SU-DHL-6 (cell line): ENCODE measurements at regions not wholly inside any gene's neighbourhood (a gene's known extent, or its start where the extent isn't known, plus 50 kb on each side); places are given as distances from the start of the nearest gene placed in this dataset.

Source experiments
- H2AFZ ChIP-seq: fragments of 200-600 bp; sonication (generic); 2 replicates; pipeline ENCODE4 v1.6.1; 2014; ENCODE audit warnings: low read depth, mild to moderate bottlenecking, moderate library complexity, mixed read lengths, antibody characterized with exemption, low read length; ENCODE audit not compliant: severe bottlenecking
- H3F3A ChIP-seq: fragments of 200-600 bp; shearing (Covaris generic); 2 replicates; pipeline ENCODE4 v1.6.0; 2016; ENCODE audit warnings: antibody characterized with exemption, mild to moderate bottlenecking; ENCODE audit not compliant: insufficient read depth
- H3K27ac ChIP-seq: fragments of 200-600 bp; sonication (generic); 2 replicates; pipeline ENCODE4 v1.5.1; 2016; ENCODE audit warnings: low read depth, mild to moderate bottlenecking, low read length, moderate library complexity, mixed read lengths
- H3K27me3 ChIP-seq: fragments of 200-600 bp; sonication (generic), shearing (Covaris generic); 2 replicates; pipeline ENCODE4 v1.6.0; 2014; ENCODE audit warnings: mild to moderate bottlenecking, low read length
- H3K36me3 ChIP-seq: fragments of 200-600 bp; sonication (generic); 2 replicates; pipeline ENCODE4 v1.6.1; 2014; ENCODE audit warnings: mild to moderate bottlenecking, low read length, mixed read lengths
- H3K4me2 ChIP-seq: fragments of 300-600, 200-600 bp; shearing (Covaris generic), sonication (generic); 2 replicates; pipeline ENCODE4 v1.6.0; 2014; ENCODE audit warnings: low read length, low read depth, mild to moderate bottlenecking; ENCODE audit not compliant: poor library complexity, severe bottlenecking
- H3K4me3 ChIP-seq: fragments of 200-600 bp; sonication (generic); 2 replicates; pipeline ENCODE4 v1.5.1; 2014; ENCODE audit warnings: antibody characterized with exemption, low read length, mild to moderate bottlenecking, mixed read lengths; ENCODE audit not compliant: insufficient read depth, poor library complexity, severe bottlenecking
- H3K79me2 ChIP-seq: fragments of 200-600 bp; sonication (generic); 2 replicates; pipeline ENCODE4 v1.6.1; 2014; ENCODE audit warnings: mild to moderate bottlenecking, low read length, moderate library complexity; ENCODE audit not compliant: insufficient read depth
- H3K9ac ChIP-seq: fragments of 200-600 bp; sonication (generic); 2 replicates; pipeline ENCODE4 v1.7.0; 2014; ENCODE audit warnings: mild to moderate bottlenecking, low read length
- H3K9me2 ChIP-seq: fragments of 200-600 bp; sonication (generic); replicated peaks from 2 replicates; pipeline ENCODE4 v1.6.1; 2014; ENCODE audit warnings: low read length; ENCODE audit not compliant: insufficient read depth
- H3K9me3 ChIP-seq: fragments of 200-600 bp; sonication (generic); 2 replicates; pipeline ENCODE4 v1.6.1; 2014; ENCODE audit warnings: low read length, mixed read lengths; ENCODE audit not compliant: insufficient read depth
- H4K20me1 ChIP-seq: fragments of 200-600 bp; sonication (generic); 2 replicates; pipeline ENCODE4 v1.6.1; 2014; ENCODE audit warnings: low read depth, mild to moderate bottlenecking, antibody characterized with exemption, low read length, moderate library complexity, mixed read lengths
- CTCF ChIP-seq: fragments of 200-600 bp; sonication (generic); IDR thresholded peaks from one replicate; pipeline ENCODE4 v1.5.1; 2017; ENCODE audit warnings: antibody characterized with exemption, mild to moderate bottlenecking, low read length, moderate library complexity; ENCODE audit not compliant: insufficient read depth, poor library complexity, severe bottlenecking
- EZH2phosphoT487 ChIP-seq: fragments of 200-600 bp; sonication (generic), shearing (Covaris generic); conservative IDR thresholded peaks from 2 replicates; pipeline ENCODE4 v1.6.1; 2018; ENCODE audit warnings: mild to moderate bottlenecking, antibody characterized with exemption, low read length, moderate library complexity, mixed read lengths

GRCh38 chr1:5385956-5386355 lies 606.3 kb downstream of the NPHP4 start:
- Histone ChIP-seq H3K36me3 (no peaks in the 10 kb centered on the region), H3K9ac (no peak overlapping the region), H3K27me3 (no peaks in the 10 kb centered on the region), H2AFZ (no peak overlapping the region), H3K79me2 (no peaks in the 10 kb centered on the region), H3F3A (no peaks in the 10 kb centered on the region), H3K4me2 (no peak overlapping the region), H3K4me3 (no peak overlapping the region), H3K9me2 (no peaks in the 10 kb centered on the region), H4K20me1 (no peaks in the 10 kb centered on the region), H3K27ac (no peak overlapping the region), H3K9me3 (no peaks in the 10 kb centered on the region)
- TF ChIP-seq CTCF (no peak), EZH2phosphoT487 (no peak)

- Histone ChIP-seq H3F3A (no peaks in the 10 kb centered on the region), H2AFZ (no peak overlapping the region), H3K36me3 (no peaks in the 10 kb centered on the region), H3K9ac (no peak overlapping the region), H3K27me3 (no peaks in the 10 kb centered on the region), H4K20me1 (no peaks in the 10 kb centered on the region), H3K4me3 (no peak overlapping the region), H3K27ac (no peak overlapping the region), H3K79me2 (no peaks in the 10 kb centered on the region), H3K9me2 (no peaks in the 10 kb centered on the region), H3K9me3 (no peaks in the 10 kb centered on the region), H3K4me2 (no peak overlapping the region)
- TF ChIP-seq CTCF (no peak), EZH2phosphoT487 (no peak)
These were observed 607.0 kb downstream of the NPHP4 start for GRCh38 chr1:5385096-5385799.

- Histone ChIP-seq H3K4me2 (no peak overlapping the region), H3K79me2 (no peaks in the 10 kb centered on the region), H4K20me1 (no peaks in the 10 kb centered on the region), H3F3A (no peaks in the 10 kb centered on the region), H3K27ac (no peak overlapping the region), H3K36me3 (no peaks in the 10 kb centered on the region), H2AFZ (no peak overlapping the region), H3K27me3 (no peaks in the 10 kb centered on the region), H3K9me3 (no peaks in the 10 kb centered on the region), H3K4me3 (no peak overlapping the region), H3K9ac (no peak overlapping the region), H3K9me2 (no peaks in the 10 kb centered on the region)
- TF ChIP-seq CTCF (no peak), EZH2phosphoT487 (no peak)
These were observed 610.7 kb downstream of the NPHP4 start for GRCh38 chr1:5381491-5381890.
